GM18867 (cell line): ENCODE measurements at regions not wholly inside any gene's neighbourhood (a gene's known extent, or its start where the extent isn't known, plus 50 kb on each side); places are given as distances from the start of the nearest gene placed in this dataset.
"Not testable (repeated sequence)": the region's sequence is repeated elsewhere in the genome, so short reads cannot be mapped to it uniquely, and the experiment has no call there.

Source experiments
- ATAC-seq: cut with Tn5 transposase; IDR thresholded peaks from one replicate; pipeline ENCODE4 v1.9.1; 2021; ENCODE audit warnings: mild to moderate bottlenecking, moderate library complexity; ENCODE audit not compliant: unreplicated experiment

DNA sequence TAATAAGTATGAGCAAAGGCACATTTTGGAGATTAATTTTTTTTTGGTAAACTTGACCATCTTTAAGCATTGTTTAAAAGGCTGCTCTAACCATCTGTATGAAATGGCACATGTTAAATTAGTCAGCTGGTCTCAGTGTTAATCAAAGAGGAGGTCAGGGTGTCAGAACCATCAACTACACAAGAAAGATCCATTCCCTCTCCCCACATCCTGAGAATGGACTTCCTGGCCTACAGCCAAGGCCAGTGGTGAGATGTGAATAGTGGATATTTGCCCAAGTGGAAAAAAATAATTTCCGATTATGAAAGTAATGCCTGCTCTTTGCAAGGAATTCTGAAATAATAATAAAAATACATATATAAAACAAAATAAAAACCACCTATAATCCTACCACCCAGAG is 641.7 kb downstream of the NR2F2 start:
- ATAC-seq = no peak

DNA sequence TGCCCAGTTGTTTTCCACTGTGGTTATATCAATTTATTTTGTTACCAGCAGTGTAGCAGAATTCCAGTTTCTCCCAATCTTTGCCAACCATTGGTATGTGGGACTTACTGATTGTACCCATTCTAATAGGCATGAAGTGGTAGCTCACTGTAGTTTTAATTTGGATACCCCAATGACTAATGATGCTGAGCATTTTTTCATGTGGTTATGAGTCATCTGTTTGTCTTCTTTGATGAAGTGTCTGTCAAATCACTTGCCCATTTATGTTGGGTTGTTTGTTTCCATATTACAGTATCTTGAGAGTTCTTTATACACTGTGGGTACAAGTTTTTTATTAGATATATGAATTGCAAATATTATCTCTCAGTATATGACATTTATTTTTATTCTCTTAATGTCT is 644.3 kb downstream of the NR2F2 start:
- ATAC-seq = no peak

DNA sequence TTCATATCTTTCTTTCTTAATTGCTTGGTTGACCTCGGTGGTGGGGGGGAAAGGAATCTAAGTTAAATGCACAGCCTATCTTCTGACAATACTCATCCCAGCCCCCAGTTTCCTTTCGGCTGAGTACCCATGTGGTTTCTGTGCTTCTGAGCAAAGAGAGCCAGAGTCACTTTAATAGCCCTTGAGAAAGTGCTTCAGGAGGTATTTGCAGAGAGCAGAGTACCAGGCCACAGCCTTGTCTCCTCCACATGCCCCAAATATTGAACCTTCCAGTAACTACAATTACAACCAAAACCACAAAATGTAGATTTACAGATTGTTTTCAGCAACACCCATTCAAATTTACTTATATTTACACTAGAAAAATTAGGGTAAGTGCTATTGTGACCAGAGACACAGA is 647.4 kb downstream of the NR2F2 start:
- no peak for ATAC-seq

DNA sequence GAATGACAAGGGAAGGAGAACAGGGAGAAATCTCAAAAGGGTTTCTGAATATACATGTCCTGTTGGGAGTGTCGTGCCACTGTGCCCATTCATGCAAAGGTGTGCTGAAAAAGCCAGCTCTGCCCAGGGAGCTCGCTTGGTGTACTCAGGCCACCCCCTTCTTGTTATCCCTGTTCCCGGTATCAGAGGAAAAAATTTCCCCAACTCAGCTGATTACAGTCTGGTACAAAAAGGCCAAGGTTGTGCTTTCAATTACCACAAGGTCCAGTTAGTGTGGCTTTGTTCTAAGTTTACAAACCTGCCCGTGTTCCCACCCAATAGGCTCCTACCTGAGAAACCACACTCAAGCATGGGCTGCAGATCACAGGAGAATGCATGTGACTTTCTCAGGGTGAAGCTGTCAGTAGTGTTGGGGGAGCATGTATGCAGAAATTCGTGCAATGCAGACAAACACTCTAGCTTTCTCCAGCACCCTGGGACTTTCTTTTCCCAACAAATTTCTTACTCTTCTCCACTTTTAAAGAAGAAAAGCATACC is 648.5 kb downstream of the NR2F2 start:
- ATAC-seq = no peak

DNA sequence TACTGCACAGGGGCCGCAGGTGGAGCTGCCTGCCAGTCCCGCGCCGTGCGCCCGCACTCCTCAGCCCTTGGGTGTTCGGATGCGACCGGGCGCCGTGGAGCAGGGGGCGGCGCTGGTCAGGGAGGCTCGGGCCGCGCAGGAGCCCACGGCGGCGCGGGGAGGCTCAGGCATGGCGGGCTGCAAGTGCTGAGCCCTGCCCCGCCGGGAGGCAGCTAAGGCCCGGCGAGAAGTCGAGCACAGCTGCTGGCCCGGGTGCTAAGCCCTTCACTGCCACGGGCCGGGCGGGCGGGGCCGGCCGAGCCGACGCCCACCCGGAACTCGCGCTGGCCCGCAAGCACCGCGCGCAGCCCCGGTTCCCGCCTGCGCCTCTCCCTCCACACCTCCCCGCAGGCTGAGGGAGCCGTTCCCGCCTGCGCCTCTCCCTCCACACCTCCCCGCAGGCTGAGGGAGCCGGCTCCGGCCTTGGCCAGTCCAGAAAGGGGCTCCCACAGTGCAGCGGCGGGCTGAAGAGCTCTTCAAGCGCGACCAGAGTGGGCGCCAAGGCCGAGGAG is 653.7 kb downstream of the NR2F2 start:
- ATAC-seq = not testable (repeated sequence)

DNA sequence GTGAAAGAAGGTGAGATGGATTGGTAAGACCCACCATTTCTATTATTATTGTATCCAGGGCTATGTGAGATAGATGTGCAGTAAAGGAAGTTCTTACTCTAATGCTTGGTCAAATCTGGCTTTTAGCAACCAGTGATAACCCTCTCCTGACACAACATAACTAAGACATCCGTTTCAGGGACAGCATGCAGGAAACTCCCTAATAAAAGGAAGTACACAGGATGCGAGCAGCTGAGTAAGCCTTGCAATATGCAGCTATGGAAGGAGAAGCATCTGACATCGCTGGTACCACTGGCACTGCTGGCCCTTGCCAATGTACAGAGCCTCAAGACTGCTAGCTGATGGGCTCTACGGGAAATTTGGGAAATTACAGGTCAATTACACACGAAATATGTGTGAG is 662.3 kb downstream of the NR2F2 start:
- ATAC-seq = no peak

DNA sequence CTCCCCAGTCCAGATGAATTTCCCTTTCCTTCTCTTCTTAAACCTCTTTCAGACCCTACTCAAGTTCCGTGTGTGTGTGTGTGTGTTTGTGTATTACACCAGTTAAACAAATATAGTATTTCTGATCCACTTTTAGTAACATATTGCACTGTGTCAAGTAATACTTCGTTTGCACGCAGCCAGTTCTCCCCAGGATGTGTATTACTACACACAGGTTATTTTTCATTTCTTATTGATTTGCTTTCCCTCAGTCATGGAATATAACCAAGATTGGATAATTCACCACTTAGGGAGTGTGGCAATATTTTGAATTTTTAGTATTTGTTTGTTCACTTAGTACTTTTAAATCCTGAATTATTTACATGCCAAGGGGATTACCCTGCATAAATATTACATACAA is 667.0 kb downstream of the NR2F2 start:
- ATAC-seq = no peak

DNA sequence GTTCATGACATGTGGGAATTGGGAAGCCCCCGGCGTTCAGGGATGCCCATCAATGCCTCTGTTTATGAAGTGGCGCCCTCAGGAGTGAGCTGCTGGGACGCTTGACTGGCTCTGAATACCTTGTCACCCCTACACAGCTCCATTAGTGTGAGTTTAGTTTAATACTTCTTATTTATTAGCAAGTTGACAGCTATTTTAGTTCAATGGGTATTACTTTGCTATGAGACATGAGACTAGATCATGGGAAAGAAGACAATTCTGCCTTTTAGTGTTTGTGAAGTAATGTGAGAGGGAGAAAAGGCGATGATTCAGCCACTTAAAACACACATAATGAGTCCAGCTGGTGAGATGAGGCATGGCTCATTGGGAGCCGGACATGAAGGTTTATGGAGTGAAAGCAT is 678.5 kb downstream of the NR2F2 start:
- no peak for ATAC-seq

DNA sequence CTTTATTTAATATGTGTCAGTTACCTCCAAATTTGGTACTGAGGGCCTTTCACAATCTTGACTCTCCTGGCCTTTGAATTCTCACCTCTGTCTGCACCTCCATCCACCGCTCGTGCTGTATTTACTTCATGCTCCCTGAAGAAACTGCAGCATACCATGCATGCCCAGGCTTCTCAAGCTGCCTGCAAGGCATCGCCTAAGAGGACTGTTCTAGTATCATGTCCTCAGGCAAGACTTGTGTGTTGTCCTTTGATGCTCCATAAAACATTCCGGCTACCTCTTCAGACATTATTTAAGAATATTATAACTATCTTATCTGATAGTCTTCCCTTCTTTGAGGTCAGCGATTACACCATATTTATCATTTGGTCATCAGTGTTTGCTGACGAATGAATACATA is 682.5 kb downstream of the NR2F2 start:
- no peak for ATAC-seq

DNA sequence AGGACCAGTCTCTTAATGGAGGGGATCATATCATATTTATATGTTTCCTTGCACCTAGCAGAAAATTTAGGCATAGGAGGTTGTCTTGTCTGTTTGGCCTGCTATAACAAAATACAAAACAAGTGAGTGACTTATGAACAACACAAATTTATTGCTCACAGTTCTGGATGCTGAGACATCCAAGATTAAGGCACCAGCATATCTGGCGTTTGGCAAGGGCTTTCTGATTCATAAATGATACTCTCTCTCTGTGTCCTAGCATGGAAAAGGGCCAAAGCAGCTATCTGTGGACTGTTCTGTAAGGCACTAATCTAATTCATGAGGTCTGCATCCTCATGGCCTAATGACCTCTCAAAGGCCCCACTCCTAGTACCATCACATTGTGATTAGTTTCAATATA is 683.0 kb downstream of the NR2F2 start:
- no peak for ATAC-seq

DNA sequence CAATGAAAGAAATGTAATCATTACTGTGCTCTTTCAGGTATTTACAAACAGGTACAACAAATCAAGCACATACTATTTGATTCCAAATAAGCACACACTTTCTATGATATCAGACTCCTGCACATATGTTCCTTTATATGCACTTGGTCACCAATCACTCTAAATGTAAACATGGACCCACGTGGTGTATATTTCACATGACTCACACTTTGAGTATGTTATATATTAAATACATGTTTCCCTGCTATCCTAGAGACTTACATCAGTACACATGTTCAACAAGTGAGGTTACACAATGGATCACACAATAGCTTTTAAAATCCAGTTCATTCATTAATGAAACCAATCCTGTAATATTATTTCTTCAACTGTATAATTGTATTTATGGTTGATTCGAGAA is 683.5 kb downstream of the NR2F2 start:
- no peak for ATAC-seq

DNA sequence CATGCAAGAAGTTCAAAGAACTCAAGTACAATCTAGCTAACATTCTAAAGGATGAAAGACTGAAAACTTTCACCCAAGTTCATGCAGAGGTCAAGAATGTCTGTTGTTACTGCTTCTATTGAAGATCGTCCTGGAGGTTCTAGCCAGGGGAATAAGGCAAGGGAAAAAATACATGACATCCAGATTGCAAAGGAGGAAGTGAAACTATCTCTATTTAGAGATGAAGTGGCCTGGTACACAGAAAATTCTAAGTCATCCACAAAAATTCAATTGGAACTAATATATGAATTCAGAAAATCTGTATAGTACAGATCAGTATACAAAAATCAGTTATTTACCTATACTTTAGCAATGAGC is 693.0 kb downstream of the NR2F2 start:
- ATAC-seq = no peak

DNA sequence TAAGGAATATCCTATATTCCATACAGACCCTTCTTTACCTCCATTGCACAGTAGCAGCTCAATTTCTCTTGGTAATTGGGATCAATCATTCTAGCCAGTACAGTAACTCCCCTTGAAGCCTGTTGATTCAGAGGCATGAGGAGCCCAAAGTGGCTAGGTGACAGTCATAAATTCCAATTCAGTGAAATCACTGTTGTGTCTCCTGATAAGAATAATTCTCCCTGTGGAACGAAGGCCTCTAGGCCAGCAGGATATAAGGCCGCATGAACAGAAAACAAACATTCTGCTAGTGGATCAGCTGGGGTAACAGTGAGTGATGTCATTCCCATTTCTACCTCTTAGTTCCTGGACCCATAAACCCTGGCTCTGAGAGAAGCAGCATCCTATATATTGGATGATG is 696.3 kb downstream of the NR2F2 start:
- ATAC-seq = no peak

DNA sequence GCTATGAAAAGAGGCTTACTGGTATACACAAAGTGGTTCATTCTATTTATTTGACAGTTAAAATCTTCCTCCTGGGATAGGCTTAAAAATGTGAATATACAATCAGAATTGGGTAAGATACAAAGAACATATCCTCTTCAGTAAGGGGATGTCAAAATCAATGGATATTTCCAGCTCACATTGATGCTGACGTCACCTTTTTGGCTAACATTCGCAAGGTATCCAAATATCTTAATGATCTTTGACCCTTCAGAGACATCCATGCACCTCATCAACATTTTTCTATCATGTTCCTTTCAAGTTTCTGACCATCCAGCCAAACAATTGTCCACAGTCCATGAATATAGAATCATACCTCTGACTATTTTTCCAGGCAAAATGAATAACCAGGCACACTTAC is 697.3 kb downstream of the NR2F2 start:
- no peak for ATAC-seq

DNA sequence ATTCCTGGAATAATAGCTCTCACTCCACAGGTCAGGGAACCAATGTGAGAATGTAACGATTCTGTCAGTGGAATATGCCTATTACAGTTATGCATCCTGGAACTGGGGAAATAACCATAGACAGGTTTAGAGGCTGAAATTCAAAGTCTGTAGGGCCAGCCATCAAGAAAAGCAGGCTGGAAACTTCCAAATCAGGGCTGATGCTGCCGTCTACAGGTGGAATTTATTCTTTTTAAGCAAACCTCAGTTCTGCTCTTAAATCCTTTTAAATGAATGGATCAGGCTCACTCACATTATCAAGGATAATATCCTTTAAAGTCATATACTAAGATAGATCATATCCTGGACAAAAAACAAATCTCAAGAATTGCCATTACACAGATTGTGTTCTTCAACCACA is 699.8 kb downstream of the NR2F2 start:
- ATAC-seq = no peak

DNA sequence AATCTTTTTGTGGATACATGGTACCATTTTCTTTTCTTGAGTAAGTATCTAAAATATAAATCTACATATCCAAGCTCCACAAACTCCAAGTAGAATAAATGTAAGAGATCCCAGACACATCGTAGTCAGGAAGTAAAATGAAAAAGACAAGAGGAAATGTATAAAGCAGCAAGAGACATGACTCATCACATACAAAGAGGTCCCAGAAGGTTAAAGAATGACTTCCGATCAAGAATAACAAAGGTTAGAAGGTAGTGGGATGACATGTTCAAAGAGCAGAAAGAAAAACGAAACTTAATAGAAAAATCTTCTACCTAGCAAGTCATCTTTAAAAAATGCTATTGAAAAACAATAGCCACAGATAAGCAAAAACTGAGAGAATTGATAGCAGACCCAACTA is 705.8 kb downstream of the NR2F2 start:
- no peak for ATAC-seq

DNA sequence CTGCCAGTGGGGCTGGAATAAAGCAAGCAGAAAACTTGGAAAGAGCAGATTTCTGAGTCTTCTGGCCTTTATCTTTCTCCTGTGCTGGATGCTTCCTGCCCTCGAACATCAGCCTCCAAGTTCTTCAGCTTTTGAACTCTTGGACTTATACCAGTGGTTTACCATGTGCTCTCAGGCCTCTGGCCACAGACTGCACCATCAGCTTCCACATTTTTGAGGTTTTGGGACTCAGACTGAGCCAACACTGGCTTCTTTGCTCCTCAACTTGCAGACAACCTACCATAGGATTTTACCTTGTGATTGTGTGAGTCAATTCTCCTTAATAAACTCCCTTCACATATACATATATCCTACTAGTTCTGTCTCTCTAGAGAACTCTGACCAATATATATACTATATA is 706.6 kb downstream of the NR2F2 start:
- ATAC-seq = no peak

DNA sequence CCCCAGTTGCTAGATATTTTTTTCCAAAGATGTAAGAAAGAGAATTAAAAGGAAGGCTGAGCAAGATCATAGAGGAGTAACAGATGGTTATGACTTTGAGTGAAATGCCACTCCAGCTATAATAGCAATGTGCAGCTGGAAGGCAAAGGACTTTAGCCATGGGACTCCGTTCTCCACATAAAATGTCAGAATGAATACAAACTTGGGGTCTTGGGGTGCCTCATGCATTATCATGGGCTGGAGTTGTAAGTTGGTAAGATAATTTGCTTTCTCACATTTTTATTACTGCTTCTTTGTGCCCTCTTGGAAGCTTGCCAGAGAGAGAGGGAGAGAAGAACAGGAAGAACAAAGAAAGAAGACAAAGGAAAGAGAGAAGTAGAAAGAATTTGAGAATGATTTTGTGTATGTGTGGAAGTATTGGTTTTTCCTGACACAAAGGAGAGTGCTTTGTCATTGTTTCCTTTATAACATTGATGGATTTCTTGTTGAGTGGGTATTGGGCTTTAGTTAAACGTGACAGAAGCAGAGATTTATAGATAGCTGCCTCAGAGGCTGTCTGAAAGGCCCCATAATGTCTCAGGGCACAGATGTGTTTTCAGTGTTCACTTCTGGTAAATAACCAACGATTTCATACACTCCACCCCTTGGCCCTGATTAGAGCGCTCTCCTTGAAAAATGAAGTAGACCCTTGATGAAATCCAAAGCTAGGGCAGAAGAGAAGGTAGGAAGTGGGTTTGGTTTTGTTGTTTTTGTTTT is 715.3 kb downstream of the NR2F2 start:
- no peak for ATAC-seq

DNA sequence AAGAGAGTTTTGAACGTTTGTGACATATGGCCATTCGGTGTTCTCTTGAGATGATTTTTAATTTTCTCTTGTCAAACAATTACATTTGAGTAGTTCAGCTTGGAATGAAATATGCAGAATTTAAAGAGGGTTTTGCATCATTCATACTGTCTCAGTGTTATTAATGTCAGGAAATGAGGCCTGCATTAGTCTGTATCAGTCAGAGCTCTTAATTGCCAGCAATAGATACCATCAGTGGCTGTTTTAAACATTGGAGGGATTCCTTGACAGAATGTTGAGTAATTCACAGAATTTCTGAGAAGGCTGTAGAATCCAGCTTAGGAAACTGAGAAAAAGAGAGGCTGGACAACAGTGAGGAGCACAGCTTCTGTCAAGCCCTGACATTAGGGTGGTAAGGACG is 722.0 kb downstream of the NR2F2 start:
- ATAC-seq = no peak

DNA sequence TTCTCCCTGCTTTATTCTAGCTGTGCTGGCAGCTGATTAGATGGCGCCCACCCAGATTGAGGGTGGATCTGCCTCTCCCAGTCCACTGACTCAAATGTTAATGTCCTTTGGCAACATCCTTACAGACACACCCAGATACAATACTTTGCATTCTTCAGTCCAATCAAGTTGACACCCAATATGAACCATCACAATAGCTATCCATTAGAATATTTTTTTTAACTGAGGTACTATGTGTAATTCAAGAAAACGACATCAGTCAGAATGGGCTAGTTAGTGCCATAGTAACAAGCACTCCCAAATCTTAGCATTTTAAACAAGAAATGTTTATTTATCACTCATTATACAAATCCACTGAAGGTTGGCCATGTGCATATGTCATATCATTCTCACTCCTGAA is 723.1 kb downstream of the NR2F2 start:
- no peak for ATAC-seq

DNA sequence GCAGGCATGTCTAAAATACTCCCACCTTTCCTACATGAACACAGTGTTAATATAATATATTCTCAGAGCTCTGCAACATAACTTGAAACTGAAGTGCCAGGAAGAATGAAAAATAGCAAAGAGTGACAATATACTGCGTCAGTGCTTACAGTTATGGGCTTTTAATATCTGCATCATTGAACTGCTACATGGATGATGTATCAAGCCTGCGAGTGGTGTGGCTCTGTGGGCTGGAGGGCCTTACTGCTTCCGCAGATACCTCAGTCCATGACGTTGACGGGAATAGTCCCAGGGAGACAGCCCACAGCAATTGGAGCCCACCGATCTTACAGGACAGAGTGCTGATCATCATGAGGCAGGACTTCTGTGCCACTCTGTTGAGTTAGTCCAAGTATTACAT is 727.0 kb downstream of the NR2F2 start:
- ATAC-seq = no peak

DNA sequence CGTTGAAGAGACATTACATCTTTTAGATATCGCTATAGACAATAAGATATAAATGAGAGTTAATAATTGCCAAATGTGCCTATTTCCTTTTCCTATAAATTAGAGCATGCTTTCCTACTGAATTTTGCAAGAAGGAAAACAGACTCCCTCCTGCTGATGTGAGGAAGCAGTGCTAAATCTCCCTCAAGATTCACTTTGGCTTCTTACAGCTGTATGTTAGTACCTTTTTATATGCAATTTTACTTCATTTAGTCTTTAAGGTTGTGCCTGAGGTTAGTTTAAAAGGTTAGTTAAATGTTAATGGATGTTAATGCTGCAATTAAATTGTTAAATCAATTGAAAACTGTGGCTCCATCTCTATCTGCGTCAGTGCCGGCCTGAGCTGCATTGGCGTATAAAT is 728.8 kb downstream of the NR2F2 start:
- ATAC-seq = no peak

DNA sequence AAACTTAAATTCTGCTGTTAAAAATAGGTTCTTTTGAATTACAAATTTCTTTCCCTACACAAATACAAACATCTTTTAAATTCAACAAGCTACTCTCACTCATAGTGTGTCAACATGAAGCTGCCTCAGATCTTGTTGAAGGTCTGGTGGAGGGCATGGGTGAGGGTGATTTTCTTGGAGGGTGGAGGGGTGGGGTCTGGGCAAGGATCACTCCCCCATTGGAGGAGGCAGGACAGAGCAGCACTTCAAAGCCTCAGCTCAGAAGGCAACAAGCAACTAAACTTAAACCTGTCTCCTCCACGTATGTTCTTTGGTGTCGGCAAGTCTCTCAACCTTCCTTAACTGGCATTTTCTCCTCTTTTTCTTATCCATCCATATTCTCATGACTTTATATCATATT is 730.9 kb downstream of the NR2F2 start:
- ATAC-seq = no peak
